NK-92 (cell line): ENCODE measurements at regions not wholly inside any gene's neighbourhood (a gene's known extent, or its start where the extent isn't known, plus 50 kb on each side); places are given as distances from the start of the nearest gene placed in this dataset.

Experiments
- DNase-seq: peaks from one replicate; lab custom pipeline; 2025; ENCODE audit not compliant: unreplicated experiment; lab: John Stamatoyannopoulos, UW

GRCh38 chr20:24111858-24112257 is 123.3 kb upstream of the GGTLC1 start:
- DNase-seq: no peak

DNA sequence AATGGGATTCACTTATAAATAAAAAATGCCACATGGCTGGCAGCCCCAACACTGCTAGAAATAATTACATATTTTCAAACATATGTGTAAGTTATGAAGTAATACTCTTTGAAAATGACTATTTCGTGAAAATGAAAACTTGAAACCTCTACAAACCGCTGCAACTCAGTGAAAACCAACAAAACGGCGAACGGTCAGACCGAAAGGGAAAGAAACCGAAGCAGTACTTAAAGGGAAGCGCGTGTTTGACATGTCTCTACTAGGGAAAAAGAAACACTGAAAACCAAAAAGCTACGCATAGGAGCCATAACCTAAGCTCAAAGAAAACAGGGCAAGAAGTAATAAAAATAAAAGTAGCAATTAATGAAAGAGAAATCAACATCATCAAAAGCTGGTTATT is 121.0 kb upstream of the GGTLC1 start:
- no peak for DNase-seq

- no peak for DNase-seq
Observed at GRCh38 chr20:24109008-24109407, 120.4 kb upstream of the GGTLC1 start.

GRCh38 chr20:24108581-24108980 is 120.0 kb upstream of the GGTLC1 start:
- no peak for DNase-seq

GRCh38 chr20:24106801-24107445 is 118.3 kb upstream of the GGTLC1 start:
- no peak for DNase-seq

DNA sequence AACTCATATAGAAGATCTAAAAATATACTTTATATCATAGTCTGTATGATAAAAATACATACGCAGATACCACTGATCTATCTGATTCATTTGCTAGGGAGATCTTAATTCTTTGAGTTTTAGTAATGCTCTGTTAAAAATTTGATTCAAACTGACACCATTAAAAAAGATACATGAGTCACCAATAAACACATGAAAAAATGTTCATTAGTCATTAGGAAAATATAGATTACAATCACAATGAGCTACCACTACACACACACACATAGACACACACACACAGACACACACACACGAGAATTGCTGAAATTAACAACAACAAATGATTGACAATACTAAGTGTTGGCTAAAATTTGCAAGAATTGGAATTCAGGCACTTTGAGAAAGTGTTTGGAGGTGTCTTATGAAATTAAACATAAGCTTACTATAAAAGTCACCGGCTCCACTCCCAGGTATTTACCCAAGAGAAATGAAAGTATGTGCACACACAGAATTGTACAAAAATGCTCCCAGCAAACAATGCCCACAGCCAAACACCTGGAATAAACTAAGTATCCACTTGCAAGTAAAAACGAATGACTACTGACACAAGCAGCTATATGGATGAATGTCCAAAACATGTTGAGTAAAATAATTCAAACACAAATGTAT is 117.7 kb upstream of the GGTLC1 start:
- DNase-seq: no peak

DNA sequence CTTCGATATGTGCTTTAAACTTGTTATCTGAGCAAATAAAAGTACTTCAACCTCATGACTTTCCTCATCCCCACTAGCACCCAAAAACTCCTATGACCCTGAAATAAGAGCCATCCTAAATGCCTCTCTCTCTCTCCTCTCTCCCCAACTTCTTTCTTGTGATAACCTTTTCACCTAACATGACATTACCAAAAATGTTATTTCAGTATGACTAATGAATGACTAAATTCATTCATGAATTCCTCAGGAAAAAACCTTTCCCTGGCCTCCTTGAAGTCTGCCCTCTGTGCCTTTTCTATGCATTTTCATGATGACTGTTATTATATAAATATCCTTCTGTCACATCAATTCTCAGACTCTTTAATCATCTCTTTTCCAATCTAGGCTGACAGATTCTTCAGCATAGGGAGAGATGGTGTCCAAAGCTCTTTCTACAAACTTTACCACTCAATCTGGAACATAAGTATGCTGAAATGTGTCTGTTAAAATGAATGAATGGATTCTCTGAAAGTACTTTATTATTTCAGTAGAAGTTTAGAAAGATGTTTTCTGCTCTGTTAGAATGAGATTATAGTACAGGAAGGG is 114.3 kb upstream of the GGTLC1 start:
- no peak for DNase-seq

GRCh38 chr20:24102290-24102689 is 113.7 kb upstream of the GGTLC1 start:
- no peak for DNase-seq

DNA sequence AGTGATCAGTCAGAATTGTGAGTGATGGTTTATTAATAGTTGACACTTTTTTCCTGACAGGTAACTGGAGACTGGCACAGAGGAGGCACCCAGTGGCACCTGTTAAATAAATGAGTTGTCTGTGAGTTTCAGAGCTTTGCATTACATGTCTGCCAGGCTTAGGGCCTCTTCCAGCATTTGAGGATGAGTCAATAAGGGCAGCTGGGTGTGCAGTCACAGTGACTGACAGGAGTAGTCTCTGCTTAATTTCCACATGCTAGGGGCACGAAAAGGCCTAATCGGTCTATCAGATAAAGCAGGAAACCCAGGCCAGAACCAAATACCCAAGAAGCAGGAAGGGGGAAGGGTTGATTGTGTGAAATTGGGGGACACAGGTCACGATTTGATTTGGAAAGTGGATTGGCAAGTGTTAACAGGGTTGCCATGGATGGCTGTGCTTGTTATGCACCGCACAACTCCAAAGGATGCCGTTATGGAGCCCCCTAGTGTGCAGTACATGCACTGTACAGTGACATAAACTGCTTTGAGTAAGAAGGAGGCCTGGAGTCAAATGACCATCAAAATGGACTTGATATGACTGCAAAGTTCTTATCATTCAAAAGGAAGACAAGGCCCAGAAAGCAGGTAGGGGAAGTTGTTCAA is 111.9 kb upstream of the GGTLC1 start:
- DNase-seq: peak; percentile 14

DNA sequence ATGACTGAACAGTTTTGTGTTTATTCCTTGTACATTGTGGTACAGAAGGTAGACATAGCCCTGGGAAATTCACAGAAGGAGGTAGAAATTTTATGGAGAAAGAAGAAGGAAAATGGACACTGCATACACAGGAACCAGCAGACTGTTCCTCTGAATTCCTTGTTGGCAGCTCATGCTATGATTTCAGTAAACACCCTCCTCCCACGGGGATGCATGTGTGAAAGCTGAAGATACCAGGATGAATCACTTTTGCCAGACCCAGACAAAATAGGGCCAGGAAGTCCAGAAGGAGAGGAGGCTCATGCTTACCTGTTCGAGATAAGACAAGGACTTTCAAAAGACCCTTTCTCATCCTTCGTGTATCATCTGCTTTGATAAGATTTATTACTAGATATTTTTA is 110.3 kb upstream of the GGTLC1 start:
- no peak for DNase-seq

- DNase-seq: no peak
Observed at GRCh38 chr20:24097506-24098245, 109.1 kb upstream of the GGTLC1 start.

DNA sequence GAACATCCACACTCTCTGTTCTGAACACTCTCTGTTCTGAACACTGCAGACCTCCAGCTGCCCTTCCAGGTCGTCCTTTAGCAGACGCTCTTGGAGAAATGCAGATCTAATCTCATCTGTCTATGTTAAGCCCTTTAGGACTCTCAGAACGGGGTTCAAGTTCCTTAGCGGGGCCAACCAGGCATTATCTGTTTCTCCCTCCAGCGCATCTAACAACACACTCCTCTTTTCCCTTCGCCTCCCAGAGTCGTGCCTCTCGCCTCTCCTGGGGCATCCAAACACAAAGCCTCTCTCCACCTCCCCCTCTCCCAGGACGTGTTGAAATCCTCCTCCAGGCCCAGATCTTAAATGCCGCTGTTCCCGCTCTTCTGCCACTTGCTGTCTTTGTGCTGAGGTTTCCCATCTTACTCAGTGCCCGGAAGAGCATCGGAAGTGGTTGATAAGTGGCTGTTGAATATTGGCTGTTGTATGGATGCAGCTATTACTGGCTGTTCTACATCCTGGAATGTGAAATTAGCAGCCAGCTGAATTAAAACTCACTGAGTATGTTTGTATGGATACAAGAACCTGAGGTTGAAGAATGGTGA is 108.4 kb upstream of the GGTLC1 start:
- no peak for DNase-seq

DNA sequence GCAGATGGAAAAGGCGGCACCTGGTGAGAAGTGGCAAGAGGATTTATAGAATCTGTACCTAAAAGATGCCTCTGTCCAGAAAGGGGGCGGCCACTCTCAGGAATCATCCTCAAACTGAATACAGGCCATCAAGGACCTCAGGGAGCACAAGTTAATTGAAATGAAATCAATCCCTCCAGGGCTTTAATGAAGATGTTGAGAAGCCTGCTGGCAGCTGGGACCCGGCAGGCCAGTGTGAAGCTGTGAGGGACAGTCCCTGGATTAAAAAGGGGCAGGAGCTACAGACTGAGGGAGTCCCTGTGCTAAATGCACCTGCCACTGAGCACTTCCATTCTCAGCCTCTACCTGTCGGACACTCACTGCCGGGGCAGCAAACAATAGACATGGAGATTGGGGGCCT is 107.7 kb upstream of the GGTLC1 start:
- DNase-seq: no peak

GRCh38 chr20:24095756-24096155 is 107.2 kb upstream of the GGTLC1 start:
- DNase-seq: no peak

DNA sequence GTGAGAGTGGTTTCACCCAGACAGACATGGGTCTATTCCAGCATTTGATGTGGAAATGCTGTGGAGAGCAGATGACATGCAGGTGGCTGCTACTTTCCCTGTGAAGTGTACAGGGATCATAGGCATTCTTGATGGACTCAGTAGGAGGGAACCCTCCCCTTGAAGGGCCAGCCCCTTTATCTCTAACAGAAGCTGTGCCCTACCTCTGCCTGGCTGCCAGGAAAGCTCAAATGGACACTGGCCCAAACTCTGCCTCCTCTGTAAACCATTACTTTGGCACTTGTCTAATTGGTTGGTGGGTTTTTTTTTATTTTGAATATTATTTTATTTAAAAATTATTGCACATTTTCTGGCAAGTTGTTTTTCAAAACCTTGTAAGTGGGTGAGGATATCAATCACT is 106.7 kb upstream of the GGTLC1 start:
- DNase-seq: no peak

DNA sequence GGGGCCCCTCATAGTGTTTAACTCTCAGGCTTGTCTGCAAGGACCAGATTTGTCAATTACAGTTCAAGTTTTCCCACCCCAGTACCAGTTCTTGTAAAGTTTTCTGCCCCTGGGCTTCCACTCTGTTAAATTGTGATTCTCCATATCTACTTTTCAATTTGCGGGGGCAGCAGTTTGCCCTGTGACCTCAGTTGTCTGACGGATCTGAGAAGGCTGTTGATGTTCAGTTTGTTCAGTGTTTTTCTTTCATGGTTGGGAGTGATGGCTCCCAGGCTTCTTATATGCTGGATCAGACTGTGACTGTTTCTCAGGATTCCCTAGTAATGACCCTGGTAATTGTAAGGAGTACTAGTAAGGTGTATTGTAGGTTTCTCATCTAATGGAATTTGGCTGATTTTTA is 101.0 kb upstream of the GGTLC1 start:
- no peak for DNase-seq

- DNase-seq: no peak
Observed at GRCh38 chr20:24086121-24086520, 97.5 kb upstream of the GGTLC1 start.

DNA sequence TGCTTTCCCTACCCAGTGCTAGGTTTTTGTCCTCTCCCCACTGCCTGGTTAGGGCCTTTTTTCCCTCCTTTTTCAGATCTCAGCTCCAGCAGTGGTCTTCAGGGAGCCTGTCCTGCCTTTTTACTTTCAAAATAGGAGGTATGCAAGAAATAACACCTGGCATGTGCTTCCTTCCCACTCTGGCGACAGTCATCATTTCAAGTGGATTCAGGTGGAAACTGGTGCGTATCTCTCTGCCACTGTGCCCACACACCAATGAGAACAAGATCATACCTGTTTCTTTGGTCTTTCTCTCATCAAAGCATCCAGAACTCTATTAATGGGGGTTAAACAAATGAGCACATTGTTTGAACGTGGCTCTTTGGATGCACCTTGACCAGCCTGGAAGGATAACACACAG is 95.7 kb upstream of the GGTLC1 start:
- DNase-seq: no peak

DNA sequence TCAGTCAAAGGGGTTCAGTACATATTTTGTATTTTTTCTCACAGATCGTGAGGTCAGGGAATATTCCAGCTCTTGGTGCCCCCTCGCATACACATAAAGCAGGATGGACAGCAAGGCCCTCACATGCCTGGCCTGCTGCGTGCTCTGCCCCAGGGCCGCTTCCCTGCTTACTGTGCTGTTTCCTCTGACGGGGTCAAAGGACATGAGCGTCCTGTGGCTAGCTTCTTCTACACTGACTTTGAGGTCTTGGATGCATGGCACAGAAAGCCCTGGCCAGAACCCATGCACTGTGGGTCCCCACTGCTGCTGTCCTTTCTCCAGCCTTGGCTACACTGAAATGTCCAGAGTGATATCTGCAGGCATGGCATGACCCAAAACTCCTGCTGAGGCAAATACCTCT is 92.5 kb upstream of the GGTLC1 start:
- DNase-seq: no peak

- no peak for DNase-seq
Observed at GRCh38 chr20:24079661-24080412, 91.3 kb upstream of the GGTLC1 start.
